Left ventricle myocardium inferior (tissue), 1 donor: ENCODE measurements at regions not wholly inside any gene's neighbourhood (a gene's known extent, or its start where the extent isn't known, plus 50 kb on each side); places are given as distances from the start of the nearest gene placed in this dataset.

Experiments used
- DNase-seq: peaks from one replicate; pipeline ENCODE4 v3.0.0-alpha.2; 2020
- H3K27ac ChIP-seq: fragments of 200-600 bp; replicated peaks from 2 replicates; pipeline ENCODE4 v1.8.0; 2021
- H3K27me3 ChIP-seq: fragments of 200-600 bp; 2 replicates; pipeline ENCODE4 v1.8.0; 2021; ENCODE audit warnings: low read depth
- H3K36me3 ChIP-seq: fragments of 200-600 bp; 2 replicates; pipeline ENCODE4 v1.8.0; 2021
- H3K4me1 ChIP-seq: fragments of 200-600 bp; 2 replicates; pipeline ENCODE4 v1.8.0; 2021
- H3K4me3 ChIP-seq: fragments of 200-600 bp; 2 replicates; pipeline ENCODE4 v1.8.0; 2021; ENCODE audit warnings: mild to moderate bottlenecking, moderate library complexity
- H3K9me3 ChIP-seq: fragments of 200-600 bp; replicated peaks from 2 replicates; pipeline ENCODE4 v1.8.0; 2021
- intact Hi-C: fragments of 100-400 bp; cut with micrococcal nuclease; formaldehyde crosslinking; loops from one replicate; pipeline ENCODE4 v1.11.0; 2022
- TF ChIP-seq, protein P1 (sequence below): fragments of 200-600 bp; IDR thresholded peaks from 2 replicates; pipeline ENCODE4 v1.8.0; 2021; ENCODE audit warnings: antibody characterized with exemption, mild to moderate bottlenecking, borderline replicate concordance
- donor health status: DM: no; HTN: yes; CAD: no; lungs with severe emphysema.

DNA sequence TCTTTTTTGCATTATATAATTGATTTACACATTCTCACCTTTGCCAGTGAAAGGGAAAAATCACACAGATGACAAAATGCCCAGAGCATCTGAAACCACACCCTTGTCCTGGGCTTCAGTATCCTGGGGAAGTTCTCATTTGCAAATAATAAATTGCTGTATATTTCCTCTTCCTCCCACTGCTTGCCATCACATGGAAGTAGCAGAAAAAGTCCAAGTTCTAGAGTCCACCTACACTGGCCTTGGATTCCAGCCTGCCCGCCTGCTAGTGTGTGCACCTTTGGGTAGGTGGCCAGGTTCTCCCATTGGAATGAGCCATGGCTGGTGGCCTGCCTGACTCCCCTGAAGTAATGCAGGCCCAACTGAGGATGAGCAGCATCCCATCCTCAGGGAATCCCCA is 149.4 kb downstream of the GADD45G start:
- Histone ChIP-seq H3K36me3 (no peaks in the 10 kb centered on the region), H3K4me3 (no peak overlapping the region), H3K27ac (no peak overlapping the region), H3K4me1 (peaks cover 39% of the 10 kb centered on the region), H3K9me3 (no peaks in the 10 kb centered on the region), H3K27me3 (no peaks in the 10 kb centered on the region)
- DNase-seq = no peak
- TF ChIP-seq, protein P1, sequence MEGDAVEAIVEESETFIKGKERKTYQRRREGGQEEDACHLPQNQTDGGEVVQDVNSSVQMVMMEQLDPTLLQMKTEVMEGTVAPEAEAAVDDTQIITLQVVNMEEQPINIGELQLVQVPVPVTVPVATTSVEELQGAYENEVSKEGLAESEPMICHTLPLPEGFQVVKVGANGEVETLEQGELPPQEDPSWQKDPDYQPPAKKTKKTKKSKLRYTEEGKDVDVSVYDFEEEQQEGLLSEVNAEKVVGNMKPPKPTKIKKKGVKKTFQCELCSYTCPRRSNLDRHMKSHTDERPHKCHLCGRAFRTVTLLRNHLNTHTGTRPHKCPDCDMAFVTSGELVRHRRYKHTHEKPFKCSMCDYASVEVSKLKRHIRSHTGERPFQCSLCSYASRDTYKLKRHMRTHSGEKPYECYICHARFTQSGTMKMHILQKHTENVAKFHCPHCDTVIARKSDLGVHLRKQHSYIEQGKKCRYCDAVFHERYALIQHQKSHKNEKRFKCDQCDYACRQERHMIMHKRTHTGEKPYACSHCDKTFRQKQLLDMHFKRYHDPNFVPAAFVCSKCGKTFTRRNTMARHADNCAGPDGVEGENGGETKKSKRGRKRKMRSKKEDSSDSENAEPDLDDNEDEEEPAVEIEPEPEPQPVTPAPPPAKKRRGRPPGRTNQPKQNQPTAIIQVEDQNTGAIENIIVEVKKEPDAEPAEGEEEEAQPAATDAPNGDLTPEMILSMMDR = no peak
- intact Hi-C loops = no loop called here

DNA sequence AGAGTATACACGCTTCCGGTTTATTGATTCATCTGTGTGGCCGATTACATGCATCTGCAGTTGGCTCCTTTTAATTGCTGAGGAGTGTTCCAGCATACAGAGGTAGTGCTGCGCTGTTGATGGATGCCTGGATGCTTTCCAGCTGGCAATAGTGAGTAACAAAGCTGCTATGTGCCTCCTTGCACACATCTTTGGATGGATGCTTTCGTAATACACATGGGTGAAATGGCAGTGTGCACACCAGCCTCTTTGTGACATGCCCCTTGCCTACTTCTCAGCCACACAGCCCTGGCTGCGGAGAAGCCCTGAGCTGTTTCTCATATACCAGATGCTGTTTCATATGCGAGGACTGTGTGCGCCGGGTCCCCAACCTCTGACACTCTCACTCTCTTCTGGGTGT is 151.0 kb downstream of the GADD45G start:
- DNase-seq = peak; percentile 41
- peaks cover 34% of the 10 kb centered on the region for H3K4me1 ChIP-seq
- H3K9me3 ChIP-seq = no peaks in the 10 kb centered on the region
- H3K27ac ChIP-seq = peak overlapping the region; percentile 71
- intact Hi-C loops = no loop called here
- TF ChIP-seq, protein P1 = no peak
- no peaks in the 10 kb centered on the region for H3K27me3 ChIP-seq
- H3K4me3 ChIP-seq = no peak overlapping the region
- H3K36me3 ChIP-seq = no peaks in the 10 kb centered on the region

DNA sequence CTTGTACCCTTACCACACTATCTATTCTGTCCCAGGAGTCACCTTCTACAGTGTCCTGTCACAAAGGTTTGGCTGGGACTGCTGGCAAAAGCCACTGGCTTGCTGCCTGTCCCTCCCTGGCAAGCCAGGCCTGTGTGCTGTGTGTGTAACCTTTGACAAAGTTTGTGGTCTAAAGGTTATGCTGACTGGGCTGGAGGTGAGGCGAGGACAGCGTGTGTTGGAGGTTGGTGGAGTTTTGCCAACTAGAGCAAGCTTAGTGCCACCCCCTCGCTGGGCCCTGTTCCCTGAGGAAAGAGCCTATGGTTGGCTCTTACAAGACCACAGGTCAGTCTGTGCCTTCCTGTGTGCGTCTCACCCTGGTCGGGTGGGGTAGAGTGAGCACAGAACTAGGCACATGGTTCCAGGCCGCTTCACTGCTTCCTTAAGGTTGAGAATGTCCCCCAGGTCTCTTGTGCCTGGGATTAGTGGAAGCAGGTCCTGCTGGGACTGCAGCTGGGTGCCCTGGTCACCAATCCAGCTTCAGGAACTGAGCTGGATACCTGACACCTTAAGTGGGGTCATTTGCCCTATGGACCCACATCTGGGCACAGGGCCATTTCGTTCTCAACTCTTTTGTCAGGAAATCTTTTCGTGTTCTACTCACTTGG is 152.2 kb downstream of the GADD45G start:
- Histone ChIP-seq H3K4me1 (peaks cover 31% of the 10 kb centered on the region), H3K27me3 (no peaks in the 10 kb centered on the region), H3K4me3 (no peak overlapping the region), H3K9me3 (no peaks in the 10 kb centered on the region), H3K27ac (peak overlapping the region; percentile 71), H3K36me3 (no peaks in the 10 kb centered on the region)
- TF ChIP-seq, protein P1 = no peak
- peak; percentile 71 for DNase-seq
- intact Hi-C loops = no loop called here

DNA sequence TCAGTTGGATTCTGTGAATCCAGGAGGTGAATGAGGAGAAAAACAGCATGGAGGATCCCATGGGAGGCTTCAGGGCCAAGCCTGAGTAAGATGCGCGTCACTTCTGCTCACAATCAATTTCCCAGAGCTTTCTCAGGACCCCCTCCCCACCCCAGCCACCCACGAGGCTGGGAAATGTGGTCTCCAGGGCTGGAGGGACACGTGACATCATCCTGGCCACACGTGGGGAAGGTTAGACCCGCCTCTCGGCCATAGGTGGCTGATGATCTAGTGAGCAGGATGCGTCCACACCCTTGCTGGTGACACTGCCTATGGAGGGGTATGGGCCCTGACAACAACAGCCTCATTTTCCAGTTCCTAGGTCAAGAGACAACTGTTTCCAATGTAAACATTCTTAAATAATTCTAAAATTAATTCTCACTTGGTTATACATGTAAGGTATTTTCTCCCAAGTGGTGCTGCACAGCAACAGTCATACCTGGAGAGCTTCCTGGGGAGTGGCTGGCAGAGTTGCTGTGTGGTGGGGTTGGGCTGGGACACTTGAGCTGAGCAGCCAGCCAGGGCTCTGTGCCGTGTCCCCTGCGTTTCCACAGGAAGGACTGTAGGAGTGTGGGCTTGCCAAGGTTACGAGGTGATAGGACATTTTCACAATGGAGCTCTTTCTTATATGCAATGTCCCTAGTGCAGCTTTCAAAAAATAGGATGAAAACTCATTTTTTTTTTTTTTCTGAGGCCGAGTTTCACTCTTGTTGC is 153.1 kb downstream of the GADD45G start:
- no peaks in the 10 kb centered on the region for H3K9me3 ChIP-seq
- peak overlapping the region; percentile 71 for H3K27ac ChIP-seq
- peaks cover 31% of the 10 kb centered on the region for H3K4me1 ChIP-seq
- no peak for DNase-seq
- H3K4me3 ChIP-seq = no peak overlapping the region
- TF ChIP-seq, protein P1 = no peak
- intact Hi-C loops = no loop called here
- no peaks in the 10 kb centered on the region for H3K27me3 ChIP-seq
- no peaks in the 10 kb centered on the region for H3K36me3 ChIP-seq

DNA sequence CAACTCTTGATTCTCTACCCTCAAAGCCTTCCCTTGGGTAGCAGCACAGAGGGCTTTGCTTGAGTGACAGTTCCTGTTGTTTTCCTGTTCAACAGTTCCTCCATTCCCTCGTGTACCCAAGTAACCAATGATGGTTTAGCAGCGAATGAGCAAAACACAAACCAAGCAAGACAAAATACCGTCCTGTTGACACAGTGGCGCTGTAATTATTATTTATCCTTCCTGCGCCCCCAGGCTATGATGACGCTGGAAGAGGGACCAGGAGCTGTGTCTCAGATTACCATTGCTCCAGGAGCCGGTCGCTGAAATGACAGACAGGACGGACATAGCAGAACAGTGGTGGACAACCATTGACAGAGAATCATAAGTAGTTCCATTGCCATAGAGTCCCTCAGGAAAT is 154.8 kb downstream of the GADD45G start:
- TF ChIP-seq, protein P1 = no peak
- no peaks in the 10 kb centered on the region for H3K27me3 ChIP-seq
- H3K4me3 ChIP-seq = no peak overlapping the region
- H3K9me3 ChIP-seq = no peaks in the 10 kb centered on the region
- intact Hi-C loops = no loop called here
- no peak overlapping the region for H3K27ac ChIP-seq
- H3K36me3 ChIP-seq = no peaks in the 10 kb centered on the region
- DNase-seq = no peak
- H3K4me1 ChIP-seq = peaks cover 31% of the 10 kb centered on the region
